ENCODE measurements at regions not wholly inside any gene's neighbourhood (a gene's known extent, or its start where the extent isn't known, plus 50 kb on each side); places are given as distances from the start of the nearest gene placed in this dataset.
"Not testable (repeated sequence)": the region's sequence is repeated elsewhere in the genome, so short reads cannot be mapped to it uniquely, and the experiment has no call there.

- H3K36me3 ChIP-seq (ENCODE audit: control insufficient read depth, insufficient read depth, low read length) = no peaks in the 10 kb centered on the region
- no peak for TF ChIP-seq CTCF (IDR thresholded peaks at IDR 0.05; ENCODE audit: insufficient read depth, low read depth, low read length)
- POLR2A ChIA-PET = no interaction called here
- DNase-seq (ENCODE audit: low read depth) = no peak
- CTCF ChIA-PET = interaction anchor here (0.7 kb wide), 1 partner anchor 8 kb away, joined by 4 read pairs; no protein-coding TSS in a partner anchor
- H3K27me3 ChIP-seq (ENCODE audit: control insufficient read depth, insufficient read depth, low read length) = no peaks in the 10 kb centered on the region
- H3K4me3 ChIP-seq (ENCODE audit: low read depth, low read length) = no peak overlapping the region
Measured at GRCh38 chr4:72714482-72715279, 145.7 kb upstream of the ADAMTS3 start.

- no peak for TF ChIP-seq CTCF (IDR thresholded peaks at IDR 0.05; ENCODE audit: insufficient read depth, low read depth, low read length)
- Histone ChIP-seq H3K36me3 (ENCODE audit: control insufficient read depth, insufficient read depth, low read length) (no peaks in the 10 kb centered on the region), H3K27me3 (ENCODE audit: control insufficient read depth, insufficient read depth, low read length) (no peaks in the 10 kb centered on the region), H3K4me3 (ENCODE audit: low read depth, low read length) (no peak overlapping the region)
- ChIA-PET POLR2A (no interaction called here), CTCF (no interaction called here)
- DNase-seq (ENCODE audit: low read depth) = no peak
Measured at GRCh38 chr4:72712997-72713396, 144.0 kb upstream of the ADAMTS3 start.

- Histone ChIP-seq H3K4me3 (ENCODE audit: low read depth, low read length) (no peak overlapping the region), H3K27me3 (ENCODE audit: control insufficient read depth, insufficient read depth, low read length) (no peaks in the 10 kb centered on the region), H3K36me3 (ENCODE audit: control insufficient read depth, insufficient read depth, low read length) (no peaks in the 10 kb centered on the region)
- ChIA-PET POLR2A (no interaction called here), CTCF (no interaction called here)
- DNase-seq (ENCODE audit: low read depth) = no peak
- no peak for TF ChIP-seq CTCF (IDR thresholded peaks at IDR 0.05; ENCODE audit: insufficient read depth, low read depth, low read length)
Measured at GRCh38 chr4:72709475-72709874, 140.5 kb upstream of the ADAMTS3 start.

- Histone ChIP-seq H3K27me3 (ENCODE audit: control insufficient read depth, insufficient read depth, low read length) (no peaks in the 10 kb centered on the region), H3K36me3 (ENCODE audit: control insufficient read depth, insufficient read depth, low read length) (no peaks in the 10 kb centered on the region), H3K4me3 (ENCODE audit: low read depth, low read length) (no peak overlapping the region)
- DNase-seq (ENCODE audit: low read depth) = no peak
- no peak for TF ChIP-seq CTCF (IDR thresholded peaks at IDR 0.05; ENCODE audit: insufficient read depth, low read depth, low read length)
- ChIA-PET POLR2A (no interaction called here), CTCF (no interaction called here)
Measured at GRCh38 chr4:72706684-72707083, 137.7 kb upstream of the ADAMTS3 start.

GRCh38 chr4:72704925-72705640, 136.1 kb upstream of the ADAMTS3 start:
- DNase-seq (ENCODE audit: low read depth); POLR2A ChIA-PET; H3K36me3 ChIP-seq (ENCODE audit: control insufficient read depth, insufficient read depth, low read length); H3K27me3 ChIP-seq (ENCODE audit: control insufficient read depth, insufficient read depth, low read length); H3K4me3 ChIP-seq (ENCODE audit: low read depth, low read length); CTCF ChIA-PET: not testable (repeated sequence)
